ENCODE measurements at regions not wholly inside any gene's neighbourhood (a gene's known extent, or its start where the extent isn't known, plus 50 kb on each side); places are given as distances from the start of the nearest gene placed in this dataset.

- no peak for TF ChIP-seq CTCF (IDR thresholded peaks at IDR 0.05; ENCODE audit: insufficient read depth, low read length, poor library complexity, severe bottlenecking)
- no peaks in the 10 kb centered on the region for H3K36me3 ChIP-seq (ENCODE audit: control insufficient read depth, insufficient read depth, low read length)
- DNase-seq (ENCODE audit: extremely low read depth, insufficient read length), result no peak
- H3K4me3 ChIP-seq (replicated peaks; ENCODE audit: low read depth, low read length), result no peak overlapping the region
- no peaks in the 10 kb centered on the region for H3K27me3 ChIP-seq (replicated peaks; ENCODE audit: control insufficient read depth, insufficient read depth, low read length)
Observed at GRCh38 chr3:110454066-110454465, 617.5 kb upstream of the NECTIN3 start.

- H3K36me3 ChIP-seq (ENCODE audit: control insufficient read depth, insufficient read depth, low read length), result no peaks in the 10 kb centered on the region
- H3K27me3 ChIP-seq (replicated peaks; ENCODE audit: control insufficient read depth, insufficient read depth, low read length), result no peaks in the 10 kb centered on the region
- DNase-seq (ENCODE audit: extremely low read depth, insufficient read length), result no peak
- TF ChIP-seq CTCF (IDR thresholded peaks at IDR 0.05; ENCODE audit: insufficient read depth, low read length, poor library complexity, severe bottlenecking), result no peak
- H3K4me3 ChIP-seq (replicated peaks; ENCODE audit: low read depth, low read length), result no peak overlapping the region
Observed at GRCh38 chr3:110456001-110456400, 615.6 kb upstream of the NECTIN3 start.

GRCh38 chr3:110456438-110457138 lies 615.0 kb upstream of the NECTIN3 start:
- Histone ChIP-seq H3K4me3 (replicated peaks; ENCODE audit: low read depth, low read length) (no peak overlapping the region), H3K36me3 (ENCODE audit: control insufficient read depth, insufficient read depth, low read length) (no peaks in the 10 kb centered on the region), H3K27me3 (replicated peaks; ENCODE audit: control insufficient read depth, insufficient read depth, low read length) (no peaks in the 10 kb centered on the region)
- TF ChIP-seq CTCF (IDR thresholded peaks at IDR 0.05; ENCODE audit: insufficient read depth, low read length, poor library complexity, severe bottlenecking), result no peak
- DNase-seq (ENCODE audit: extremely low read depth, insufficient read length), result no peak

- H3K27me3 ChIP-seq (replicated peaks; ENCODE audit: control insufficient read depth, insufficient read depth, low read length), result no peaks in the 10 kb centered on the region
- TF ChIP-seq CTCF (IDR thresholded peaks at IDR 0.05; ENCODE audit: insufficient read depth, low read length, poor library complexity, severe bottlenecking), result no peak
- H3K36me3 ChIP-seq (ENCODE audit: control insufficient read depth, insufficient read depth, low read length), result no peaks in the 10 kb centered on the region
- DNase-seq (ENCODE audit: extremely low read depth, insufficient read length), result no peak
- no peak overlapping the region for H3K4me3 ChIP-seq (replicated peaks; ENCODE audit: low read depth, low read length)
Observed at GRCh38 chr3:110457508-110457907, 614.1 kb upstream of the NECTIN3 start.

GRCh38 chr3:110459021-110459420 lies 612.6 kb upstream of the NECTIN3 start:
- DNase-seq (ENCODE audit: extremely low read depth, insufficient read length), result no peak
- Histone ChIP-seq H3K4me3 (replicated peaks; ENCODE audit: low read depth, low read length) (no peak overlapping the region), H3K36me3 (ENCODE audit: control insufficient read depth, insufficient read depth, low read length) (no peaks in the 10 kb centered on the region), H3K27me3 (replicated peaks; ENCODE audit: control insufficient read depth, insufficient read depth, low read length) (no peaks in the 10 kb centered on the region)
- TF ChIP-seq CTCF (IDR thresholded peaks at IDR 0.05; ENCODE audit: insufficient read depth, low read length, poor library complexity, severe bottlenecking), result no peak

GRCh38 chr3:110470310-110470709 lies 601.3 kb upstream of the NECTIN3 start:
- Histone ChIP-seq H3K36me3 (ENCODE audit: control insufficient read depth, insufficient read depth, low read length) (no peaks in the 10 kb centered on the region), H3K27me3 (replicated peaks; ENCODE audit: control insufficient read depth, insufficient read depth, low read length) (no peaks in the 10 kb centered on the region), H3K4me3 (replicated peaks; ENCODE audit: low read depth, low read length) (no peak overlapping the region)
- DNase-seq (ENCODE audit: extremely low read depth, insufficient read length), result no peak
- no peak for TF ChIP-seq CTCF (IDR thresholded peaks at IDR 0.05; ENCODE audit: insufficient read depth, low read length, poor library complexity, severe bottlenecking)
